WERI-Rb-1 (cell line): ENCODE measurements at regions not wholly inside any gene's neighbourhood (a gene's known extent, or its start where the extent isn't known, plus 50 kb on each side); places are given as distances from the start of the nearest gene placed in this dataset.

Experiments used
- DNase-seq: peaks from one replicate; pipeline ENCODE4 v3.0.0-alpha.2; 2020
- H3K27ac ChIP-seq: fragments of 250-450 bp; sonication (Bioruptor Pico); 2 replicates; pipeline ENCODE4 v1.5.1; 2020; ENCODE audit warnings: mild to moderate bottlenecking, moderate library complexity
- H3K27me3 ChIP-seq: fragments of 250-450 bp; sonication (Bioruptor Pico); 2 replicates; pipeline ENCODE4 v1.5.1; 2021; ENCODE audit warnings: mild to moderate bottlenecking, low read depth, moderate library complexity; ENCODE audit not compliant: insufficient read depth, severe bottlenecking
- H3K36me3 ChIP-seq: fragments of 250-450 bp; sonication (Bioruptor Pico); 2 replicates; pipeline ENCODE4 v1.5.1; 2020; ENCODE audit warnings: mild to moderate bottlenecking, moderate library complexity
- H3K4me3 ChIP-seq: 2 replicates; pipeline ENCODE4 v1.5.1; 2011; ENCODE audit warnings: low read depth, mild to moderate bottlenecking, control low read depth, low read length
- H3K9me3 ChIP-seq: fragments of 250-450 bp; sonication (Bioruptor Pico); 2 replicates; pipeline ENCODE4 v1.5.1; 2021; ENCODE audit warnings: mild to moderate bottlenecking, moderate library complexity; ENCODE audit not compliant: severe bottlenecking
- TF ChIP-seq, protein P1 (sequence below): IDR thresholded peaks from 2 replicates; pipeline ENCODE4 v1.5.1; 2011; ENCODE audit warnings: low read depth, mild to moderate bottlenecking, control low read depth, inconsistent platforms, low read length

DNA sequence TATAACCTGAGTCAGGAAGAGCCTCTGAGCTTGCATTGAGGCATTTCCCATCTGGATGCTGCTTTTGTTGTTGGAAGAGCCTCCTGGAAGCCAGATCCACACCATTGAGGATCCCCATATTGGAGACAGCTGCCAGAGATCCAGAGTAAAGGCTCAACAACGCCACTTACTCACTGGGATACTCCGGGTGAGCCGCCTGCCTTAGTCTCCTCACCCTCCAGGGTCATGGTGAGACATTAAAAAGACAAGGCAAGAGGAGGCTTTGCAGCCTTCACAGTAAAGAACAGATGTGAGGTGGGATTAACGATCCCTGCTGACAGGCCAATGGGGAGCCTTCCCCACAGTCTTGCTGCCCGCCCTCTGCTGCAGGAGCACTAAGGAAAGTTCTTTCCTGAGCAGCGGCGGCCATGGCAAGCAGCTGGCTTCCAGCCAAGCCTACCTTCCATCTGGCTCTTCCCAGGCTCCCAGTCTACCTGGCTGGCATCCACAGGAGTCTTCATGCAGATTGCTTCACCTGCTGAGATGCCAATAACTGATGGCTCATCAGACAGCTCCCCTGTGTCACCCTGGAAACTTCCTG, 198.5 kb downstream of the CYLD start:
- H3K27ac ChIP-seq: peak overlapping the region; percentile 68
- peak; percentile 86 for DNase-seq

DNA sequence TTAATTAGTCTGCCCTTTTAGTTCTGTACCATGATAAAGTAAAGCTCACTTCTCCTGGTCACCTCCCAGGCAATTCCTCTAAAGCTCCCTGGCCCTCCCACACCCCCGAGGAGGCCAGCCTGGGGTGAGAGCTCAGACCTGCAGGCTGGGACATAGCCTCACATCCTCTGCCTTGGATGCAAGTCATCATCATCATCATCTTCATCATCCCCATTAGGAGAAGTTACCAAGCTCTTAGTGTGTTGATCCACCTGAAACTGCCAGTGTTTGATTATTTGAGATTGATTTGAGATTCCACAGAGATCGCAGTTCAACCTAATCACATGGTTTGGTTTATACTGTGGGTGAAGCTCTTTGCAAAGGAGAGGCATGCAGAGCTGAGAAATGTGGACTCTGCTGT, 197.5 kb downstream of the CYLD start:
- Histone ChIP-seq H3K27ac (peak overlapping the region; percentile 68), H3K27me3 (no peaks in the 10 kb centered on the region), H3K9me3 (no peaks in the 10 kb centered on the region), H3K4me3 (no peak overlapping the region), H3K36me3 (no peaks in the 10 kb centered on the region)
- DNase-seq: peak; percentile 30
- TF ChIP-seq, protein P1, sequence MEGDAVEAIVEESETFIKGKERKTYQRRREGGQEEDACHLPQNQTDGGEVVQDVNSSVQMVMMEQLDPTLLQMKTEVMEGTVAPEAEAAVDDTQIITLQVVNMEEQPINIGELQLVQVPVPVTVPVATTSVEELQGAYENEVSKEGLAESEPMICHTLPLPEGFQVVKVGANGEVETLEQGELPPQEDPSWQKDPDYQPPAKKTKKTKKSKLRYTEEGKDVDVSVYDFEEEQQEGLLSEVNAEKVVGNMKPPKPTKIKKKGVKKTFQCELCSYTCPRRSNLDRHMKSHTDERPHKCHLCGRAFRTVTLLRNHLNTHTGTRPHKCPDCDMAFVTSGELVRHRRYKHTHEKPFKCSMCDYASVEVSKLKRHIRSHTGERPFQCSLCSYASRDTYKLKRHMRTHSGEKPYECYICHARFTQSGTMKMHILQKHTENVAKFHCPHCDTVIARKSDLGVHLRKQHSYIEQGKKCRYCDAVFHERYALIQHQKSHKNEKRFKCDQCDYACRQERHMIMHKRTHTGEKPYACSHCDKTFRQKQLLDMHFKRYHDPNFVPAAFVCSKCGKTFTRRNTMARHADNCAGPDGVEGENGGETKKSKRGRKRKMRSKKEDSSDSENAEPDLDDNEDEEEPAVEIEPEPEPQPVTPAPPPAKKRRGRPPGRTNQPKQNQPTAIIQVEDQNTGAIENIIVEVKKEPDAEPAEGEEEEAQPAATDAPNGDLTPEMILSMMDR: no peak

More for the DNA sequence above, 198.5 kb downstream of the CYLD start:
- TF ChIP-seq, protein P1: no peak
- Histone ChIP-seq H3K4me3 (no peak overlapping the region), H3K27me3 (no peaks in the 10 kb centered on the region), H3K9me3 (no peaks in the 10 kb centered on the region), H3K36me3 (no peaks in the 10 kb centered on the region)

DNA sequence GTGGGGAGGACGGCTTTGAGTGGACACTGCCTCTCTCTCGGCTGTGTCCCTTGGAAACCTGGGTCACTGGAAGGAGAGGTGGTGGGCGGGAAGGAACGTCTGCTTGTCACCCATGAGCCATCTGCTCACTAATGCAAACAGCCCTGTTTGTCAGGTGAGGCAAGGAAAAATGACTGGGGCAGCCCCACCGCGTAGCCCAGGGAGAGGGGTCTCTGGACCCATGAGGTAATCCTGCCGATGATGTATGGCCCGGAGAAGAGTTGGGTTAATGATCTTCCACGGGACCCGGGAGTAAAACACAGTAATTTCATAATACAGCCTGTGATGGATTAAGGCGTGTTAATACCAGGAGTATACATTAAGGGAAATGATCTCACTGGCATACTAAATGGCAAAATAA, 197.0 kb downstream of the CYLD start:
- DNase-seq: peak; percentile 66
- peak overlapping the region; percentile 68 for H3K27ac ChIP-seq
- H3K9me3 ChIP-seq: no peaks in the 10 kb centered on the region
- TF ChIP-seq, protein P1: no peak
- H3K27me3 ChIP-seq: no peaks in the 10 kb centered on the region
- H3K4me3 ChIP-seq: no peak overlapping the region
- no peaks in the 10 kb centered on the region for H3K36me3 ChIP-seq

DNA sequence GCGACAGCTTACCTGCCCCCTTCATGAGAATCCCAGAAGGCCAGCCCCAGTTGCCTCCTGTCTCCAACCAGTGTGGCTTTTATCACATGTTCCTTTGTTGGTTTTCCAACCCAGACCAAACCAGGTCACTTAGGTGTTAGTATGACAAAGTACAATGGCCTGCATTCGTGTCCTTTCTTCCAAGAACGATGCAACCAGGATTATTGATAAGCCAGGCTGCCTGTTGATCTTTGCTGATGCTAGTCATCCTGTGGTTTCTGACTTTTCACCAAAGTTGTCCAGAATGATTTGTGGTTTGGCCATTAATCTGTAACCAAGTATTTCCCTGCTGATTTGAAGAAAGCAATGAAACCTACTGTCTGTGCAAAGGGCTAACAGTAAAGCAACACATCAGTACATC, 191.4 kb downstream of the CYLD start:
- Histone ChIP-seq H3K36me3 (no peaks in the 10 kb centered on the region), H3K27me3 (no peaks in the 10 kb centered on the region), H3K9me3 (no peaks in the 10 kb centered on the region), H3K4me3 (no peak overlapping the region), H3K27ac (no peak overlapping the region)
- no peak for DNase-seq
- TF ChIP-seq, protein P1: no peak

DNA sequence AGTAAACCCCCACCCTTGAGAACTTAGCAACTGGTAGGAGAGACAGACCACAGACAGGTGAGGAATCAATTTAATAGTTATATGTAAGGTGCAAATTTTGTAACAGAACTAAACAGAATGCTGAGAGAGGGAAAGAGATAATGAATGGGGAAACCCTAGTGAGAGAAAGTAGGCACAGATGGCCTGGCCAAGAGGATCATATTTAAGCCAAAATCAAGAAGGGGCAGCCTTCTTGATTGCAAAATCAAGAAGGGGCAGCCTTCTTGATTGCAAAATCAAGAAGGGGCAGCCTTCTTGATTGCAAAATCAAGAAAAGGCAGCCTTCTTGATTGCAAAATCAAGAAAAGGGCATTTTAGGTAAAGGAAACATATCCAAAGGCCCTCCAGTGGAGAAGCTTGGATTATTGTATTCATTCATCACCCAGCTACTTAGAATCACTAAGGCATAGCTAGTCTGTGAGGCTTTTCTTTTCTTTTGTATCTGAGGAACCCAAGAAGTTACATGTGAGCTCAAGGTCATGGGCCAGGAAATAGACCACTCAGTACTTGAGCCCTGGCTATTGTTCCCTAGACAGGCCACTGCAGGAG, 190.6 kb downstream of the CYLD start:
- no peaks in the 10 kb centered on the region for H3K27me3 ChIP-seq
- no peaks in the 10 kb centered on the region for H3K36me3 ChIP-seq
- H3K4me3 ChIP-seq: no peak overlapping the region
- no peak overlapping the region for H3K27ac ChIP-seq
- DNase-seq: no peak
- TF ChIP-seq, protein P1: no peak
- no peaks in the 10 kb centered on the region for H3K9me3 ChIP-seq

DNA sequence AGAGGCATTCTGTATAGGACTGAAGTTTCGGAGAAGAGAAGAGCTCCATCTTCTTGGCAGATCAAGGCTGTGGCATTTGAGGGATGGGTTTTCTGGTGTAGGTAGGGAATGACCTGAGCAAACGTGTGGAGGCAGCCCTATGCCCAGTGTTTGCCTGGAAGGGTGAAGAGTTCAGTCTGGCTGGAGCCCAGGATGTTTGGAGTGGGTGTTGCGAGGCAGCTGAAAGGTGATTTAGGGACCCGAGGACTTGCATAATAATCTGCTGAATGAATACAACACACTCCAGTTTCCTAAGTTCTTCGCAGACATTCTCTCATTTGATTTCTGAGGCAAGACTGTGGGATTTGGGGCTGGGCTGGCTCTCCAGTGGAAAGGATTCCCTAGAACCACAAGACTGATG, 186.2 kb downstream of the CYLD start:
- Histone ChIP-seq H3K27ac (no peak overlapping the region), H3K4me3 (no peak overlapping the region), H3K27me3 (no peaks in the 10 kb centered on the region), H3K36me3 (no peaks in the 10 kb centered on the region), H3K9me3 (no peaks in the 10 kb centered on the region)
- DNase-seq: no peak
- TF ChIP-seq, protein P1: no peak
